NCI-H2029 treated with DMSO at 0.1 percent for 48 hours (cell line): ENCODE measurements at regions not wholly inside any gene's neighbourhood (a gene's known extent, or its start where the extent isn't known, plus 50 kb on each side); places are given as distances from the start of the nearest gene placed in this dataset.
"Not testable (repeated sequence)": the region's sequence is repeated elsewhere in the genome, so short reads cannot be mapped to it uniquely, and the experiment has no call there.

ENCODE experiments used
- DNase-seq: peaks from one replicate; lab custom pipeline; 2025; lab: John Stamatoyannopoulos, UW

DNA sequence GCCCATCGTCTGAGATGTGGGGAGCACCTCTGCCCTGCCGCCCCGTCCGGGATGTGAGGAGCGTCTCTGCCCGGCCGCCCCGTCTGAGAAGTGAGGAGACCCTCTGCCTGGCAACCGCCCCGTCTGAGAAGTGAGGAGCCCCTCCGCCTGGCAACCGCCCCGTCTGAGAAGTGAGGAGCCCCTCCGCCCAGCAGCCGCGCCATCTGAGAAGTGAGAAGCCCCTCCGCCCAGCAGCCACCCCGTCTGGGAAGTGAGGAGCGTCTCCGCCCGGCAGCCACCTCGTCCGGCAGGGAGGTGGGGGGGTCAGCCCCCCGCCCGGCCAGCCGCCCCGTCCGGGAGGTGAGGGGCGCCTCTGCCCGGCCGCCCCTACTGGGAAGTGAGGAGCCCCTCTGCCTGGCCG, 267.2 kb downstream of the MEF2C start:
- not testable (repeated sequence) for DNase-seq

DNA sequence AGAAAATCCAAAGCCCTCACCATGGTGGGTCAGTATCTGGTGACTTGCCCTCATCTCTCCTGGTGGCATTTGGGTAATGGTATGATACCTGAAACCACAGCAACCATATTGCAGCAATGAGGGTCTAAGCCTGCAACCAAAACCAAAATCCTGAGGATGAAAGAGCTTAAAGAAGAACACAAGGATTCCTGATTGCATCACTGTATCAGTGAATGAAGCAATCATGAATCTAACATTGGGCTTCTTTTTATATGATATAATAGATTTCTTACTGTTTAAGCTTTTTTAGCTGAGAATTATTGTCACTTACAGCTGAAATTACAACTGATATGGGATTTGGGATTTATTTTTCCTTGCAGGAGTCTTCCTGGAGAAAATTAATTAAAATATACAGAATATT, 269.9 kb downstream of the MEF2C start:
- DNase-seq: no peak

- DNase-seq: no peak
Measured at GRCh38 chr5:88610586-88610985, 272.4 kb downstream of the MEF2C start.

DNA sequence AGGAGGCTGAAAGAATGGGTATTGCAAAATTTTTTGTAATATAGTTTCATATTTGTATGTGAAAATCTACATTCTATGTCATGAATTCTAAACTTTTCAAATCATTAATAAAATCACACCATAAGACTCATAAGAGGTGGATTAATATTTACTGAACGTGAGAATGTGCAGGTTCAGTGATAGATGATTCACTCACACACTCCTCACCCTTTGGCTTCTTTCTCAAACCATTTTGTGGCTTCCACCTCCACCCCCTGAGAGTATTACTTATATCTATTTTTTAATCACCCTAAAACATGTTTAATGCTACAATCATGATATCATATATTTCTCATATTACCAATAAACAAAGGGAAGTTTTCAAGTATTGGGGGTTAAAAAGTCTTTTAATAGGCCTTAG, 275.5 kb downstream of the MEF2C start:
- no peak for DNase-seq

- DNase-seq: no peak
Measured at GRCh38 chr5:88606626-88607025, 276.4 kb downstream of the MEF2C start.

GRCh38 chr5:88606173-88606572, 276.8 kb downstream of the MEF2C start:
- DNase-seq: no peak

DNA sequence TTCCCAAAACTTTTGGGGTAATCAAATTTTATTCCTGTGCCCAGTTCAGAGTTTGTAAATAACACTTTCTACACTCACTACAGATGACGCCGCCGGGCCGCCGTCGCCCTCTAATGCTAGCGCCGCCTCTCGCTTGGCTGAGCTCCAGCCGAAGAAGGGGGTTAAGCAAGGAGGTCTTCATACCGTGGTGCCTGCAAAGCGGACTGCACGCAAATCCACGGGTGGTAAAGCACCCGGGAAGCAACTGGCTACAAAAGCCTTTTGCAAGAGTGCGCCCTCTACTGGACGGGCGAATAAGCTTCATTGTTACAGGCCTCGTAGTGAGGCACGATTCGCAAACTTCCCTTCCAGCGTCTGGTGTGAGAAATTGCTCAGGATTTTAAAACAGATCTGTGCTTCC, 280.4 kb downstream of the MEF2C start:
- DNase-seq: peak; percentile 1

DNA sequence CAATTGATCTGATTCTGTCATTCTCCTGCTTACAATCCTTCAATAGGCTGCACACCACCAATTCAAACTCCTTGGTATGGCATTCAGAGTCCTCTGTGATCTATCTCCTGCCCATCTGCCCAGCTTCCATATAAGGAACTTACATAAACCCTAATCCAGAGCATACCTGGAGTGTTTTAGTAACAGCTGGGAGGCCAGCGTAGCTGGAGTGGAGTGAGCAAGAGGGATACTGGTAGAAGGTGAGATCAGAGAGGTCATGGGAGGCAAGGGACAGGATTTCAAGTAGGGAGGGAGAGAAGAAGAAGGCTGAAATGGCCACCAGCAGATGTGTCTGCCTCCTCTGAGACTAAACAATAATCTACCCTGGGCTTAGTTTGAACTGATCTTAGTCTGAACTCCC, 288.5 kb downstream of the MEF2C start:
- no peak for DNase-seq

DNA sequence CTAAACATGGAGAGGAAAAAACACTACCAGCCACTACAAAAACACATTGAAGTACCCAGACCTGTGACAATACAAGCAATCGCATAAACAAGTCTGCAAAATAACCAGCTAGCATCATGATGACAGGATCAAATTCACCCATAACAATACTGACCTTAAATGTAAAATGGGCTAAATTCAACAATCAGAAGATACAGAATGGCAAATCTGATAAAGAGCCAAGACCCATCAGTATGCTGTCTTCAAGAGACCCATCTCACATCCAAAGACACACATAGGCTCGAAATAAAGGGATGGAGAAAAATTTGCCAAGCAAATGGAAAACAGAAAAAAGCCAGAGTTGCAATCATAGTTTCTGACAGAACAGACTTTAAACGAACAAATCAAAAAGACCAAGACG, 294.4 kb downstream of the MEF2C start:
- DNase-seq: no peak

DNA sequence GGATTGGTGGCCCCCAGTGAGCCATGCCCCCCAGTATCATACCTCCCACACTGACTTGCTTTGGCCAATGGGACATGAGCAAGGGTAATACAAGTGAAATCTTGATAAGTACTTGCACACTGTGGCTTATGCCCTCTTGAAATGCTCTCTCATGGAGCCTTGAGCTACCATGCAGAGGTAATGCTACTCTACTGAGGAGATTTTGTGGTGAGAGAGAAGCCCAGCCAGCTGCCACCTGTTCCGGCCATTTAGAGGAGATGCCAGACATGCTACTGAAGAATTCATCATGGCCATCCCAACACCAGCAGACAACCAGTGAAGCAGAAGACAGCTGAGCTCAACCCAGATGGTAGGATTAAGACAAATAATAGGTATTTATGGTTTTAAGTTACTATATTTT, 299.5 kb downstream of the MEF2C start:
- no peak for DNase-seq

- DNase-seq: no peak
Measured at GRCh38 chr5:88558366-88558765, 289.7 kb upstream of the TMEM161B start.

DNA sequence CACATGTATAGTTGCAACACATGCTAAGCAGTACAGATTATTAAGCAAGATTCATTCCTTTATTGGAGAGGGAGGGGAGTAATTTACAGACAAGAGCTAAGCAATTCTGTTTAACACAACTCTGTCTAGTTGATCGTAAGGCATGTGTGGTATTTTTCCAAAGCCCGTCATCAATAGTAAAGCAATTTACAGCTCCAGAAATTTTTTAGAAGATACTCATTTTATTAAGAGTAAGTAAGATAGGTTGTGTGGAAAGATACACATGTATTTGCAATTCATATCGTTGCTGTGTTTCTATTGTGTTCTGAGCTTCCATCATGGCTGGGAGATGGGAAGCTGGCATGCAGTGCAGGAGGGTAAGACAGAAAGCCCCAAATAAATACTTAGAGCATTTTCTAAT, 289.2 kb upstream of the TMEM161B start:
- no peak for DNase-seq

DNA sequence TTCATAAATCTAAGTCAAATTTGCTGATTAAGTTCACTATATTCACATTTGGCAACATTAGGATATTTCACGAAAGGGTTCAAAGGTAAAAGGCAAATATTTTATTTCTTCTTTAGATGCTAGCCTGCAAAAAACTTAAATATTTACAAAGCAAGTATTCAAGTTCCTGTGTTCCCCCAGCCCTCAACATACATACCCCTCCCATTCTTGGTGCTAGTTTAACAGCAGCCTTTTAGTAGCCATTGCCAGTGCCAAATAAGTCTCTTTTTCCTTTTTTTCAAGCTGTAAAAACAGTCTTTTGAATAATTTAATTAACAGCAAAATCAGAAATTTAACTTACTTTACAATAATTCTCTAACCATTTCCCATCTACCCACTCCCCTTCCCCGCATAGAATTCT, 288.5 kb upstream of the TMEM161B start:
- no peak for DNase-seq

DNA sequence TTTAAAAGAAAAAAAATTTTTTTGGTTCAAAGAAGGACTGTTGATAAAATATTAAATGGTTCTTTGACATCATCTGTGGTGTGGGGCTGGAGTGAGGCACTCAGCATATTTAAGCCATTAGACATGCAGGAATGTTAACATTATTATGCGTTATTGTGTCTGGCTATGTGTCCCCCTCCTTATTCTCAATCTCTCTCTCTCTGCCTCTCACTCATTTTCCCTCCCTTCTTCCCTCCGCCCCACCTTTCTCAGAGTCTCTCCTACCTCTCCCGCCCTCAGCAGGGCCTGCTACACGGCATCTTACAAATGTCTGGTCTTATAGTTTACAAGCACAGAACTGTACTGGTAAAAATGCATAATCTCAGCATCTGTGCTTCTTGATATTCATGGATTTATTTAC, 287.8 kb upstream of the TMEM161B start:
- no peak for DNase-seq

GRCh38 chr5:88555674-88556073, 287.0 kb upstream of the TMEM161B start:
- DNase-seq: no peak

GRCh38 chr5:88553986-88554385, 285.3 kb upstream of the TMEM161B start:
- no peak for DNase-seq

GRCh38 chr5:88553136-88553875, 284.7 kb upstream of the TMEM161B start:
- DNase-seq: no peak

DNA sequence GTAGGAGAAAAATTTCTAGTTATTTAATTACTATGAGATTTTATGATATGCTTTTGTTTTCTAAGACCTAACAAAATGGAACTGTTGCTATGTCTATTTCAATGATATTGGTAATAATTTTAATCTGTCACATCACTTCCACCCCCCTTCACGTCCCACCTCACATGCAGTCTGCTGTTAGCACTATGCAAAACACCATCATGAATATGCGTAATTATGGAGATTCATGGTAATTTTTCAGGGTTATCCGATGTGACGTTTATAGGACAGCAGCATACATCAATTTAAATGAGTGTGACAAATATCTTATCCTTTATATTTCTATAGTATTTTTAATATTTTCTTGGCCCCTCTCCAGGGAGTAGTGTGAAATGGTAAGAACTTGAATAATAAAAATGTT, 283.8 kb upstream of the TMEM161B start:
- no peak for DNase-seq

DNA sequence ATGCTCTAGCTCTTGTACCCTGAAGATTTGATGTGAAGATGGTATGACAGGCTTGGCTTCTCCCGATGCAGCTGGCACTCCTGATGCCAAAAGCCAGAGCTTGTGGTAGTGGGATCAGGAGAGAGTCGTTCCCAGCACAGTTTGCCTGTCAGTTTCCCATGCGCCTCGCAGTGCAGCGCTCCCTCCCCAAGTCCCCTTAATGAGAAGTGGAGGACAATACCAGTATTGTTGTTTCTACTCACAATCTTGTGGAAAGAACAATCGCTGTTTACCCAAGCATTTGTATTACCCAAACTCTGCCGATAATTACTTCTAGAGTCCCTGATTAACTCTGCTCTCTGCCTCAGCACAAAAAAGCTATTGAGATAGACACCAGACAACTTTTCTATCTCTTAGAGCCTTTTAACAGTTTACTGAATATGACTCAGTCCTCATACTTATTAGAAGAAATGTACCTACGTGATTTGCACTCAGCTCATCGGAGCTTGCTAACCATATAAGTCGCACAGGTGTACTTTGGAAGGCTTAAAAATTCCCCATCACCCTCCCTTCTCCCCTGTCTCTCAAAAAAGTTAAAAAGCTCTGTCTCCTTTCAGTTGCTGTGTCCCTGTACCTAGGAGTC, 283.2 kb upstream of the TMEM161B start:
- DNase-seq: no peak

DNA sequence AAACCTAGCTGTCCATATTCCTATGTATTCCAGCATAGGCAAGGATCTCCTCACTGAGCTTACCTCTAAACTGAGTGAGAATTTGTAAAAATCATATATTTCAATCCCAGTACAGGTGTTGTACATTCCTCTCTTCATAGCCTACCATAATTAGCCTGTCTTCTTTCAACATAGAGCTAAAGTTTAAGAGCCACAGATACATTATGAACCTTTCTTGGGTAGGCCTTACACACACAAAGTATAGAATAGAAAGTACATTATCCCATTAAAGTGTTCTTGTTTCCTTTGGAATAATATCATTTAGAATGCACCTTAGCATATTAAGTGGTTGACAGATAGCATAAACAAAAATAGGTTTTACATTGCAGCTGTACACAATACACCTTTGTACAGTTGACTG, 282.1 kb upstream of the TMEM161B start:
- DNase-seq: no peak

- DNase-seq: no peak
Measured at GRCh38 chr5:88548136-88548805, 279.6 kb upstream of the TMEM161B start.

DNA sequence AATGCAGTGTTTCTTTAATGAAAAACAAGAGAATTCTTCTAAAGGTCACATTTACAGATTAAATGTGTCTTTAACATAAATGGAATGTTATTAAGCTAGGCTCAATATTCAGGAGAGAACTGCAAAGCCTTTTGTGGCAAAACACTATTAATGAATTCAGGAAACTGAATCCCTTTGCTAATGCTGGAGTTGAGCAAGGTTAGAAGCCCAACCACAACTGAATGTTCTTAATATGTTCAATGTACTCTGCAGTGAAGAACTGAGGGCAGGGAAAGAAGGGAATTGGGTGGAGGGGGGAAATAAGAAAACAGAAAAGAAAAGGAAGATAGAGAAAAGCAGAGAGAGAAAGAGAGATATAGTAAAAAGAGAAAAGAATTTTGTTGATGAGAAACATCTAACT, 276.7 kb upstream of the TMEM161B start:
- no peak for DNase-seq

GRCh38 chr5:88544671-88545070, 276.0 kb upstream of the TMEM161B start:
- DNase-seq: no peak
